ENCODE measurements at regions not wholly inside any gene's neighbourhood (a gene's known extent, or its start where the extent isn't known, plus 50 kb on each side); places are given as distances from the start of the nearest gene placed in this dataset.

- H3K4me3 ChIP-seq (ENCODE audit: low read length in 2 of 2), result no peak overlapping the region
- no peak overlapping the region for H3K9ac ChIP-seq (ENCODE audit: low read length in 2 of 2)
- H3K36me3 ChIP-seq (ENCODE audit: control insufficient read depth in 2 of 2, insufficient read depth in 2 of 2, low read length in 2 of 2), result no peaks in the 10 kb centered on the region
- H3K4me1 ChIP-seq (ENCODE audit: control insufficient read depth, insufficient read depth, low read length), result no peaks in the 10 kb centered on the region
- H3K27me3 ChIP-seq (ENCODE audit: control insufficient read depth in 1 of 2, insufficient read depth in 2 of 2, low read length in 2 of 2), result no peaks in the 10 kb centered on the region
- no peaks in the 10 kb centered on the region for H3K9me3 ChIP-seq (ENCODE audit: control insufficient read depth in 2 of 2, low read length in 2 of 2)
- no peak overlapping the region for H3K27ac ChIP-seq (ENCODE audit: low read length)
Measured at GRCh38 chr5:125326150-125326510, 579.7 kb upstream of the ZNF608 start.

GRCh38 chr5:125327676-125328075, 581.2 kb upstream of the ZNF608 start:
- Histone ChIP-seq H3K27me3 (ENCODE audit: control insufficient read depth in 1 of 2, insufficient read depth in 2 of 2, low read length in 2 of 2) (no peaks in the 10 kb centered on the region), H3K4me3 (ENCODE audit: low read length in 2 of 2) (no peak overlapping the region), H3K27ac (ENCODE audit: low read length) (no peak overlapping the region), H3K4me1 (ENCODE audit: control insufficient read depth, insufficient read depth, low read length) (no peaks in the 10 kb centered on the region), H3K36me3 (ENCODE audit: control insufficient read depth in 2 of 2, insufficient read depth in 2 of 2, low read length in 2 of 2) (no peaks in the 10 kb centered on the region), H3K9me3 (ENCODE audit: control insufficient read depth in 2 of 2, low read length in 2 of 2) (no peaks in the 10 kb centered on the region), H3K9ac (ENCODE audit: low read length in 2 of 2) (no peak overlapping the region)

GRCh38 chr5:125331987-125332598, 585.7 kb upstream of the ZNF608 start:
- Histone ChIP-seq H3K4me3 (ENCODE audit: low read length in 2 of 2) (no peak overlapping the region), H3K4me1 (ENCODE audit: control insufficient read depth, insufficient read depth, low read length) (no peaks in the 10 kb centered on the region), H3K9me3 (ENCODE audit: control insufficient read depth in 2 of 2, low read length in 2 of 2) (no peaks in the 10 kb centered on the region), H3K27me3 (ENCODE audit: control insufficient read depth in 1 of 2, insufficient read depth in 2 of 2, low read length in 2 of 2) (no peaks in the 10 kb centered on the region), H3K9ac (ENCODE audit: low read length in 2 of 2) (no peak overlapping the region), H3K27ac (ENCODE audit: low read length) (no peak overlapping the region), H3K36me3 (ENCODE audit: control insufficient read depth in 2 of 2, insufficient read depth in 2 of 2, low read length in 2 of 2) (no peaks in the 10 kb centered on the region)

- no peaks in the 10 kb centered on the region for H3K36me3 ChIP-seq (ENCODE audit: control insufficient read depth in 2 of 2, insufficient read depth in 2 of 2, low read length in 2 of 2)
Measured at GRCh38 chr5:125333416-125333815, 587.0 kb upstream of the ZNF608 start.

GRCh38 chr5:125336401-125336800, 590.0 kb upstream of the ZNF608 start:
- H3K27me3 ChIP-seq (ENCODE audit: control insufficient read depth in 1 of 2, insufficient read depth in 2 of 2, low read length in 2 of 2), result no peaks in the 10 kb centered on the region
- H3K9me3 ChIP-seq (ENCODE audit: control insufficient read depth in 2 of 2, low read length in 2 of 2), result no peaks in the 10 kb centered on the region
- no peaks in the 10 kb centered on the region for H3K4me1 ChIP-seq (ENCODE audit: control insufficient read depth, insufficient read depth, low read length)
- H3K27ac ChIP-seq (ENCODE audit: low read length), result no peak overlapping the region
- no peak overlapping the region for H3K4me3 ChIP-seq (ENCODE audit: low read length in 2 of 2)
- no peaks in the 10 kb centered on the region for H3K36me3 ChIP-seq (ENCODE audit: control insufficient read depth in 2 of 2, insufficient read depth in 2 of 2, low read length in 2 of 2)
- H3K9ac ChIP-seq (ENCODE audit: low read length in 2 of 2), result no peak overlapping the region

More at GRCh38 chr5:125333416-125333815, 587.0 kb upstream of the ZNF608 start:
- no peak overlapping the region for H3K4me3 ChIP-seq (ENCODE audit: low read length in 2 of 2)
- H3K9me3 ChIP-seq (ENCODE audit: control insufficient read depth in 2 of 2, low read length in 2 of 2), result no peaks in the 10 kb centered on the region
- no peak overlapping the region for H3K27ac ChIP-seq (ENCODE audit: low read length)
- no peak overlapping the region for H3K9ac ChIP-seq (ENCODE audit: low read length in 2 of 2)
- H3K27me3 ChIP-seq (ENCODE audit: control insufficient read depth in 1 of 2, insufficient read depth in 2 of 2, low read length in 2 of 2), result no peaks in the 10 kb centered on the region
- H3K4me1 ChIP-seq (ENCODE audit: control insufficient read depth, insufficient read depth, low read length), result no peaks in the 10 kb centered on the region

- Histone ChIP-seq H3K27me3 (ENCODE audit: control insufficient read depth in 1 of 2, insufficient read depth in 2 of 2, low read length in 2 of 2) (no peaks in the 10 kb centered on the region), H3K4me1 (ENCODE audit: control insufficient read depth, insufficient read depth, low read length) (no peaks in the 10 kb centered on the region), H3K9me3 (ENCODE audit: control insufficient read depth in 2 of 2, low read length in 2 of 2) (no peaks in the 10 kb centered on the region), H3K9ac (ENCODE audit: low read length in 2 of 2) (no peak overlapping the region), H3K4me3 (ENCODE audit: low read length in 2 of 2) (no peak overlapping the region), H3K27ac (ENCODE audit: low read length) (no peak overlapping the region), H3K36me3 (ENCODE audit: control insufficient read depth in 2 of 2, insufficient read depth in 2 of 2, low read length in 2 of 2) (no peaks in the 10 kb centered on the region)
Measured at GRCh38 chr5:125337294-125337693, 590.9 kb upstream of the ZNF608 start.

- Histone ChIP-seq H3K4me3 (ENCODE audit: low read length in 2 of 2) (no peak overlapping the region), H3K9ac (ENCODE audit: low read length in 2 of 2) (no peak overlapping the region), H3K27ac (ENCODE audit: low read length) (no peak overlapping the region), H3K4me1 (ENCODE audit: control insufficient read depth, insufficient read depth, low read length) (no peaks in the 10 kb centered on the region), H3K9me3 (ENCODE audit: control insufficient read depth in 2 of 2, low read length in 2 of 2) (no peaks in the 10 kb centered on the region), H3K27me3 (ENCODE audit: control insufficient read depth in 1 of 2, insufficient read depth in 2 of 2, low read length in 2 of 2) (no peaks in the 10 kb centered on the region), H3K36me3 (ENCODE audit: control insufficient read depth in 2 of 2, insufficient read depth in 2 of 2, low read length in 2 of 2) (no peaks in the 10 kb centered on the region)
Measured at GRCh38 chr5:125338440-125339174, 592.2 kb upstream of the ZNF608 start.

GRCh38 chr5:125341436-125341835, 595.0 kb upstream of the ZNF608 start:
- Histone ChIP-seq H3K9ac (ENCODE audit: low read length in 2 of 2) (no peak overlapping the region), H3K27me3 (ENCODE audit: control insufficient read depth in 1 of 2, insufficient read depth in 2 of 2, low read length in 2 of 2) (no peaks in the 10 kb centered on the region), H3K4me3 (ENCODE audit: low read length in 2 of 2) (no peak overlapping the region), H3K4me1 (ENCODE audit: control insufficient read depth, insufficient read depth, low read length) (no peaks in the 10 kb centered on the region), H3K27ac (ENCODE audit: low read length) (no peak overlapping the region), H3K36me3 (ENCODE audit: control insufficient read depth in 2 of 2, insufficient read depth in 2 of 2, low read length in 2 of 2) (no peaks in the 10 kb centered on the region), H3K9me3 (ENCODE audit: control insufficient read depth in 2 of 2, low read length in 2 of 2) (no peaks in the 10 kb centered on the region)

- H3K27ac ChIP-seq (ENCODE audit: low read length), result no peak overlapping the region
- no peaks in the 10 kb centered on the region for H3K36me3 ChIP-seq (ENCODE audit: control insufficient read depth in 2 of 2, insufficient read depth in 2 of 2, low read length in 2 of 2)
- no peaks in the 10 kb centered on the region for H3K4me1 ChIP-seq (ENCODE audit: control insufficient read depth, insufficient read depth, low read length)
- H3K9ac ChIP-seq (ENCODE audit: low read length in 2 of 2), result no peak overlapping the region
- H3K4me3 ChIP-seq (ENCODE audit: low read length in 2 of 2), result no peak overlapping the region
- no peaks in the 10 kb centered on the region for H3K27me3 ChIP-seq (ENCODE audit: control insufficient read depth in 1 of 2, insufficient read depth in 2 of 2, low read length in 2 of 2)
- H3K9me3 ChIP-seq (ENCODE audit: control insufficient read depth in 2 of 2, low read length in 2 of 2), result no peaks in the 10 kb centered on the region
Measured at GRCh38 chr5:125343015-125343414, 596.6 kb upstream of the ZNF608 start.

GRCh38 chr5:125346316-125346715, 599.9 kb upstream of the ZNF608 start:
- H3K4me1 ChIP-seq (ENCODE audit: control insufficient read depth, insufficient read depth, low read length), result no peaks in the 10 kb centered on the region
- H3K9me3 ChIP-seq (ENCODE audit: control insufficient read depth in 2 of 2, low read length in 2 of 2), result no peaks in the 10 kb centered on the region

GRCh38 chr5:125348221-125348692, 601.8 kb upstream of the ZNF608 start:
- no peaks in the 10 kb centered on the region for H3K27me3 ChIP-seq (ENCODE audit: control insufficient read depth in 1 of 2, insufficient read depth in 2 of 2, low read length in 2 of 2)
- H3K27ac ChIP-seq (ENCODE audit: low read length), result no peak overlapping the region
- H3K9me3 ChIP-seq (ENCODE audit: control insufficient read depth in 2 of 2, low read length in 2 of 2), result no peaks in the 10 kb centered on the region
- no peaks in the 10 kb centered on the region for H3K4me1 ChIP-seq (ENCODE audit: control insufficient read depth, insufficient read depth, low read length)
- no peak overlapping the region for H3K4me3 ChIP-seq (ENCODE audit: low read length in 2 of 2)
- H3K36me3 ChIP-seq (ENCODE audit: control insufficient read depth in 2 of 2, insufficient read depth in 2 of 2, low read length in 2 of 2), result no peaks in the 10 kb centered on the region
- no peak overlapping the region for H3K9ac ChIP-seq (ENCODE audit: low read length in 2 of 2)

More at GRCh38 chr5:125346316-125346715, 599.9 kb upstream of the ZNF608 start:
- H3K27me3 ChIP-seq (ENCODE audit: control insufficient read depth in 1 of 2, insufficient read depth in 2 of 2, low read length in 2 of 2), result no peaks in the 10 kb centered on the region
- H3K4me3 ChIP-seq (ENCODE audit: low read length in 2 of 2), result no peak overlapping the region
- no peak overlapping the region for H3K27ac ChIP-seq (ENCODE audit: low read length)
- no peak overlapping the region for H3K9ac ChIP-seq (ENCODE audit: low read length in 2 of 2)
- no peaks in the 10 kb centered on the region for H3K36me3 ChIP-seq (ENCODE audit: control insufficient read depth in 2 of 2, insufficient read depth in 2 of 2, low read length in 2 of 2)

Measured in stomach smooth muscle (tissue), 2 donors.